MCF 10A (cell line): ENCODE measurements at regions not wholly inside any gene's neighbourhood (a gene's known extent, or its start where the extent isn't known, plus 50 kb on each side); places are given as distances from the start of the nearest gene placed in this dataset.

Experiments
- BruUV-seq: library from RNA; stranded (reverse); fragments of 400-500 nt; replicated peaks from 2 replicates; lab custom pipeline; 2021; lab: Mats Ljungman, UMichigan
- CTCF ChIA-PET: fragments of 300-600 bp; sonication (Branson Sonifier 250); formaldehyde crosslinking; extraction: SDS; loops from one replicate; lab custom pipeline; 2021; ENCODE audit warnings: antibody characterized with exemption, inconsistent platforms; lab: Yijun Ruan, JAX
- POLR2A ChIA-PET: fragments of 300-600, 350-650 bp; sonication (Branson Sonifier 250); formaldehyde crosslinking; extraction: SDS; loops from one replicate; lab custom pipeline; 2020; ENCODE audit warnings: antibody characterized with exemption, inconsistent platforms; lab: Yijun Ruan, JAX
- DNase-seq: peaks from one replicate; pipeline ENCODE4 v3.0.0-alpha.2; 2018; ENCODE audit not compliant: unreplicated experiment
- H3K27ac Mint-ChIP-seq: one replicate; pipeline ENCODE4 v1.8.0; 2022; ENCODE audit warnings: mild to moderate bottlenecking, low read depth, mixed read lengths; ENCODE audit not compliant: unreplicated experiment
- H3K27me3 Mint-ChIP-seq: one replicate; pipeline ENCODE4 v1.8.0; 2022; ENCODE audit warnings: mixed read lengths; ENCODE audit not compliant: insufficient read depth, unreplicated experiment
- H3K36me3 Mint-ChIP-seq: one replicate; pipeline ENCODE4 v1.8.0; 2022; ENCODE audit warnings: mild to moderate bottlenecking, moderate library complexity, mixed read lengths; ENCODE audit not compliant: insufficient read depth, unreplicated experiment
- H3K4me1 Mint-ChIP-seq: one replicate; pipeline ENCODE4 v1.8.0; 2022; ENCODE audit warnings: mixed read lengths; ENCODE audit not compliant: insufficient read depth, unreplicated experiment
- H3K4me3 Mint-ChIP-seq: one replicate; pipeline ENCODE4 v1.8.0; 2022; ENCODE audit warnings: mild to moderate bottlenecking, moderate library complexity, mixed read lengths; ENCODE audit not compliant: unreplicated experiment
- H3K9me3 Mint-ChIP-seq: one replicate; pipeline ENCODE4 v1.8.0; 2022; ENCODE audit warnings: mixed read lengths; ENCODE audit not compliant: unreplicated experiment
- intact Hi-C: fragments of 100-400 bp; cut with micrococcal nuclease; formaldehyde crosslinking; loops from 2 replicates; pipeline ENCODE4 v1.14.1; 2022
- TF ChIP-seq, protein P1 (sequence below): fragments of 200-600 bp; IDR thresholded peaks from one replicate; pipeline ENCODE4 v1.8.0; 2022; ENCODE audit warnings: antibody characterized with exemption, mild to moderate bottlenecking; ENCODE audit not compliant: unreplicated experiment

DNA sequence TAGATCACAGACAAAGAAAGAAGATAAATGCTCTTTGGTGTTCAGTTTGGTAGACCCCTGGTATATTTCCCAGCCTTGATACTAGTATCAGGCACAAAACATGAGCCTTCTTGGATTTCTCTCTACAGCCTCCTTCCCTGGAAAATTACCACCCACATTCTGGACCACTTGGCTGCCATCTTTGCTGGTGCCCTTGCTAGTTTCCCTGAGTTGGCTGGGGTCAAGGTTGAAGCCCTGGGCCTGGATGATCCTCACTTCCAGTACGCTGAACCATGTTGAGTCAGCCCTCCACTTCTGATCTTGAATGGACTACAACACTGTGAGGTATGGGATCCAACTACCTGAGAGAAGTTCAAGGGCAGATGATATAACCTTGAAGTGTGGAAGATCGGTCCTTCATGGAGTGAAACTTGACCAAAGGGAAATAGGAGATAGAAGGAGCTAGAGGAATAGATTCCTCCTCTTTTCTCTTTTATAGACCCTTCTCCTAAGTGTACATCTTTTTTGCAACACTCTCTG is 501.4 kb downstream of the TMEM114 start:
- H3K4me3 Mint-ChIP-seq: no peak overlapping the region
- intact Hi-C loops: no loop called here
- no TSS peak for BruUV-seq
- no peak for DNase-seq
- H3K9me3 Mint-ChIP-seq: peaks cover 51% of the 10 kb centered on the region
- H3K36me3 Mint-ChIP-seq: no peaks in the 10 kb centered on the region
- H3K4me1 Mint-ChIP-seq: no peaks in the 10 kb centered on the region
- H3K27me3 Mint-ChIP-seq: no peaks in the 10 kb centered on the region
- ChIA-PET POLR2A (no interaction called here), CTCF (no interaction called here)
- H3K27ac Mint-ChIP-seq: no peak overlapping the region
- TF ChIP-seq, protein P1, sequence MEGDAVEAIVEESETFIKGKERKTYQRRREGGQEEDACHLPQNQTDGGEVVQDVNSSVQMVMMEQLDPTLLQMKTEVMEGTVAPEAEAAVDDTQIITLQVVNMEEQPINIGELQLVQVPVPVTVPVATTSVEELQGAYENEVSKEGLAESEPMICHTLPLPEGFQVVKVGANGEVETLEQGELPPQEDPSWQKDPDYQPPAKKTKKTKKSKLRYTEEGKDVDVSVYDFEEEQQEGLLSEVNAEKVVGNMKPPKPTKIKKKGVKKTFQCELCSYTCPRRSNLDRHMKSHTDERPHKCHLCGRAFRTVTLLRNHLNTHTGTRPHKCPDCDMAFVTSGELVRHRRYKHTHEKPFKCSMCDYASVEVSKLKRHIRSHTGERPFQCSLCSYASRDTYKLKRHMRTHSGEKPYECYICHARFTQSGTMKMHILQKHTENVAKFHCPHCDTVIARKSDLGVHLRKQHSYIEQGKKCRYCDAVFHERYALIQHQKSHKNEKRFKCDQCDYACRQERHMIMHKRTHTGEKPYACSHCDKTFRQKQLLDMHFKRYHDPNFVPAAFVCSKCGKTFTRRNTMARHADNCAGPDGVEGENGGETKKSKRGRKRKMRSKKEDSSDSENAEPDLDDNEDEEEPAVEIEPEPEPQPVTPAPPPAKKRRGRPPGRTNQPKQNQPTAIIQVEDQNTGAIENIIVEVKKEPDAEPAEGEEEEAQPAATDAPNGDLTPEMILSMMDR: no peak

DNA sequence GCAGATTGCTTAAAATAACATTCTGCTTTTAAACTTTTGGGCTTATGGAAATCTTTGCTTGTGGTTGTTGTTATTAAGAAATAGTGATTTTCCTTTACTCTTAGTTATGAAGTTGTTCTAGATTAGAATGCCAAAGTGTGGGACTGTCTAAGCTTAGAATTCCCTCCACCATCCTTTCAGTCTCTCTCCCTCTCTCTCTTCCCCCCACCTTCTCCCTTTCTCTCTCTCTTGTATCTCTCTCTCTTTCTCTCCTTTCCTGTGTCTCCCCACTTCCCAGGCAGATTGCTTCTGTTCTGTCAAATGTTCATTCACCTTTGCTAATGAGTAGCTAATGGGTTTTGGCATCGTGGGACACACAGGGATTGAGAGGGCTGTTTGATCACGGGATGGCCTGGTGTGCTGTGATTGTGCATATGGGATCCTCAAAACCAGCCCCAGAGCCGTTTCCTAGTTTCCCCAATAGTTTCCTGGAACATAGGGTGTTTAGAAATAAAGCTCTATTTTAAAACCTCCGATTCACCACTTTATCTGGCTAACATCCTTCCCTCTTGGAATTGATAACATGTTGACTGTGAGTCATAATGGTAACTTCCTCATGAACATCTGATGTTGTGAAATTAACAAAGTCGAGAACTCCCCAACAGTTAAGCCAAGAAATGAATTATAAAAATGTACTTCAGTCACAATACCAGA is 502.6 kb downstream of the TMEM114 start:
- H3K9me3 Mint-ChIP-seq: peaks cover 46% of the 10 kb centered on the region
- DNase-seq: no peak
- intact Hi-C loops: no loop called here
- H3K4me3 Mint-ChIP-seq: no peak overlapping the region
- TF ChIP-seq, protein P1: no peak
- H3K4me1 Mint-ChIP-seq: no peaks in the 10 kb centered on the region
- no TSS peak for BruUV-seq
- CTCF ChIA-PET: no interaction called here
- H3K27me3 Mint-ChIP-seq: no peaks in the 10 kb centered on the region
- POLR2A ChIA-PET: no interaction called here
- no peak overlapping the region for H3K27ac Mint-ChIP-seq
- no peaks in the 10 kb centered on the region for H3K36me3 Mint-ChIP-seq

DNA sequence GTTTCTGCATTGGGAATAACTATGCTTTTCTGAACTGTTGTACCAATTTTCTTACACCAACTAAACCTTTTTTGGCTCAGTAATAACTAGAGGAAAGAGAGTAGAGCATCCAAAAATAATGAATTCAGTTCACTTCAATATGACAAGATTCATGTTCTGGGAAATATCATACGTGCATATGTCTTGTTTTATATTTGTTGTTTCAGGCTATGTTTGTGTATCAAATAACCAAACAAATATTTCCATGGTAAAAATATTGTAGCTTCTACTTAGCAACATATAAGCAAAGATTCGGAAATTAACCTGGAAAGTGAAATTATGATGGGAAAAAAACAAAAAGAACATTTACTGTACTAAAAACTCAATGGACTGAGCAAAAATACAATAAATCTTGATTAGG is 503.2 kb downstream of the TMEM114 start:
- H3K9me3 Mint-ChIP-seq: peaks cover 43% of the 10 kb centered on the region
- H3K4me1 Mint-ChIP-seq: no peaks in the 10 kb centered on the region
- CTCF ChIA-PET: no interaction called here

DNA sequence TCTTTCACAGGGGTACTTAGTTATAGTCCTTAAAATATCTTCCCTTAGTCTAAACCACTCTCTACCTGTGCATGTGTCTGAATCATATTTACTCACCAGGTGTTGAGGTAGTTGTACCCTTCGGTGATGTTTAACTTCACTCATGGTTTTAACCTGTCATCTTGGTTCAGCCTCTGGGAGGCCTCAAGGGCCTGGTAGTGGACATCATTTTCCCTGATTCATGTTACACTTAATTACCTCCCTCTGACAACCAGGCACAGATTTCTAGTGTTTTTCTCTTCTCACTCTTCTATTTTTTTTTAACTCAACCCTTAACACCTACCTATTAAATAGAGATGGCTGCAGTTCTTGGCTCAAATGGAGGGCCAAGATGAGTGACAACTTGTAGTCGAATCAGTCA is 505.4 kb downstream of the TMEM114 start:
- no peak for DNase-seq
- no peaks in the 10 kb centered on the region for H3K4me1 Mint-ChIP-seq
- peaks cover 25% of the 10 kb centered on the region for H3K9me3 Mint-ChIP-seq
- H3K27ac Mint-ChIP-seq: no peak overlapping the region
- H3K36me3 Mint-ChIP-seq: peaks cover 5% of the 10 kb centered on the region
- POLR2A ChIA-PET: no interaction called here
- CTCF ChIA-PET: no interaction called here
- no peak overlapping the region for H3K4me3 Mint-ChIP-seq
- H3K27me3 Mint-ChIP-seq: no peaks in the 10 kb centered on the region
- intact Hi-C loops: no loop called here
- BruUV-seq: no TSS peak
- TF ChIP-seq, protein P1: no peak

More for the DNA sequence above, 503.2 kb downstream of the TMEM114 start:
- no peak for DNase-seq
- BruUV-seq: no TSS peak
- H3K27me3 Mint-ChIP-seq: no peaks in the 10 kb centered on the region
- H3K4me3 Mint-ChIP-seq: no peak overlapping the region
- POLR2A ChIA-PET: no interaction called here
- no peak overlapping the region for H3K27ac Mint-ChIP-seq
- intact Hi-C loops: no loop called here
- no peaks in the 10 kb centered on the region for H3K36me3 Mint-ChIP-seq
- TF ChIP-seq, protein P1: no peak
